Hepatocyte (in vitro differentiated cells): ENCODE measurements at regions not wholly inside any gene's neighbourhood (a gene's known extent, or its start where the extent isn't known, plus 50 kb on each side); places are given as distances from the start of the nearest gene placed in this dataset.

Source experiments
- DNase-seq: peaks from one replicate; pipeline ENCODE4 v3.0.0-alpha.2; 2016; ENCODE audit warnings: low spot score
- H2AFZ ChIP-seq: fragments of 200-600 bp; sonication (generic); 2 replicates; pipeline ENCODE4 v1.6.0; 2016; ENCODE audit warnings: antibody characterized with exemption, mild to moderate bottlenecking
- H3K27ac ChIP-seq: fragments of 200-600 bp; sonication (generic); 2 replicates; pipeline ENCODE4 v1.5.1; 2016; ENCODE audit warnings: mild to moderate bottlenecking
- H3K27me3 ChIP-seq: fragments of 200-600 bp; sonication (generic); 2 replicates; pipeline ENCODE4 v1.6.1; 2016
- H3K36me3 ChIP-seq: fragments of 200-600 bp; sonication (generic); replicated peaks from 2 replicates; pipeline ENCODE4 v1.5.1; 2016; ENCODE audit warnings: low read depth; ENCODE audit not compliant: insufficient read depth
- H3K4me1 ChIP-seq: fragments of 200-600 bp; sonication (generic); 2 replicates; pipeline ENCODE4 v1.5.1; 2016; ENCODE audit warnings: mild to moderate bottlenecking, moderate library complexity; ENCODE audit not compliant: insufficient read depth
- H3K4me2 ChIP-seq: fragments of 200-600 bp; sonication (generic); 2 replicates; pipeline ENCODE4 v1.6.0; 2016
- H3K4me3 ChIP-seq: fragments of 200-600 bp; sonication (generic); 2 replicates; pipeline ENCODE4 v1.5.1; 2016; ENCODE audit warnings: mild to moderate bottlenecking
- H3K79me2 ChIP-seq: fragments of 200-600 bp; sonication (generic); 2 replicates; pipeline ENCODE4 v1.6.0; 2017; ENCODE audit warnings: mild to moderate bottlenecking
- H3K9me2 ChIP-seq: fragments of 200-600 bp; sonication (generic); replicated peaks from 2 replicates; pipeline ENCODE4 v1.6.0; 2017; ENCODE audit warnings: mild to moderate bottlenecking; ENCODE audit not compliant: insufficient read depth
- H3K9me3 ChIP-seq: fragments of 200-600 bp; sonication (generic); 2 replicates; pipeline ENCODE4 v1.5.1; 2016; ENCODE audit warnings: low read depth, mild to moderate bottlenecking
- H4K20me1 ChIP-seq: fragments of 200-600 bp; sonication (generic); 2 replicates; pipeline ENCODE4 v1.6.0; 2016; ENCODE audit warnings: mild to moderate bottlenecking; ENCODE audit not compliant: insufficient read depth, poor library complexity, severe bottlenecking
- CTCF ChIP-seq: fragments of 200-600 bp; sonication (generic); IDR thresholded peaks from 2 replicates; pipeline ENCODE4 v1.5.1; 2016; ENCODE audit warnings: antibody characterized with exemption, mild to moderate bottlenecking; ENCODE audit not compliant: poor library complexity
- EZH2 ChIP-seq: fragments of 200-600 bp; sonication (generic); IDR thresholded peaks from 2 replicates; pipeline ENCODE4 v1.6.1; 2016; ENCODE audit warnings: antibody characterized with exemption, mild to moderate bottlenecking, borderline replicate concordance
- EZH2phosphoT487 ChIP-seq: fragments of 200-600 bp; sonication (generic); IDR thresholded peaks from one replicate; pipeline ENCODE4 v1.6.1; 2018; ENCODE audit warnings: antibody characterized with exemption, mild to moderate bottlenecking, low read depth, moderate library complexity; ENCODE audit not compliant: unreplicated experiment, severe bottlenecking
- WGBS: methylation state at CpG from one replicate; pipeline ENCODE4 v1.1.6; 2016; ENCODE audit warnings: low lambda C conversion rate; ENCODE audit errors: missing lambda C conversion rate; 5-methylcytosine and 5-hydroxymethylcytosine counted together

- H3K27ac ChIP-seq: no peak overlapping the region
- no peak for TF ChIP-seq EZH2phosphoT487
- no peak for TF ChIP-seq EZH2
- TF ChIP-seq CTCF: no peak
- no peaks in the 10 kb centered on the region for H4K20me1 ChIP-seq
- H3K36me3 ChIP-seq: no peaks in the 10 kb centered on the region
- no peaks in the 10 kb centered on the region for H3K79me2 ChIP-seq
- DNase-seq: no peak
- H3K4me1 ChIP-seq: no peaks in the 10 kb centered on the region
- no peak overlapping the region for H3K4me2 ChIP-seq
- H3K27me3 ChIP-seq: no peaks in the 10 kb centered on the region
- no peaks in the 10 kb centered on the region for H3K9me3 ChIP-seq
- 83% methylated on average over 4 of the region's 4 CpGs for WGBS
- no peaks in the 10 kb centered on the region for H3K9me2 ChIP-seq
- no peak overlapping the region for H2AFZ ChIP-seq
- no peak overlapping the region for H3K4me3 ChIP-seq
Observed at GRCh38 chrX:1778817-1779216, 164.0 kb downstream of the ASMT start.

GRCh38 chrX:1779626-1780025 is 164.8 kb downstream of the ASMT start:
- Histone ChIP-seq H3K9me3 (no peaks in the 10 kb centered on the region), H3K27me3 (no peaks in the 10 kb centered on the region), H2AFZ (no peak overlapping the region), H4K20me1 (no peaks in the 10 kb centered on the region), H3K4me3 (no peak overlapping the region), H3K79me2 (no peaks in the 10 kb centered on the region), H3K9me2 (no peaks in the 10 kb centered on the region), H3K4me2 (no peak overlapping the region), H3K4me1 (no peaks in the 10 kb centered on the region), H3K36me3 (no peaks in the 10 kb centered on the region), H3K27ac (no peak overlapping the region)
- TF ChIP-seq EZH2 (no peak), CTCF (no peak), EZH2phosphoT487 (no peak)
- DNase-seq: no peak
- 85% methylated on average over 6 of the region's 6 CpGs for WGBS

GRCh38 chrX:1781766-1782165 is 166.9 kb downstream of the ASMT start:
- H3K4me1 ChIP-seq: no peaks in the 10 kb centered on the region
- TF ChIP-seq CTCF (no peak), EZH2 (no peak), EZH2phosphoT487 (no peak)
- H3K9me3 ChIP-seq: no peaks in the 10 kb centered on the region
- no peak overlapping the region for H3K27ac ChIP-seq
- WGBS: 78% methylated on average over 11 of the region's 11 CpGs
- H3K36me3 ChIP-seq: no peaks in the 10 kb centered on the region
- no peaks in the 10 kb centered on the region for H3K27me3 ChIP-seq
- no peak for DNase-seq
- no peaks in the 10 kb centered on the region for H4K20me1 ChIP-seq
- no peaks in the 10 kb centered on the region for H3K79me2 ChIP-seq
- no peak overlapping the region for H3K4me3 ChIP-seq
- no peak overlapping the region for H2AFZ ChIP-seq
- H3K9me2 ChIP-seq: no peaks in the 10 kb centered on the region
- H3K4me2 ChIP-seq: no peak overlapping the region

GRCh38 chrX:1784773-1785172 is 169.9 kb downstream of the ASMT start:
- Histone ChIP-seq H3K4me1 (no peaks in the 10 kb centered on the region), H3K36me3 (no peaks in the 10 kb centered on the region), H3K27me3 (no peaks in the 10 kb centered on the region), H3K79me2 (no peaks in the 10 kb centered on the region), H3K9me3 (no peaks in the 10 kb centered on the region), H4K20me1 (no peaks in the 10 kb centered on the region), H3K4me2 (no peak overlapping the region), H2AFZ (no peak overlapping the region), H3K27ac (no peak overlapping the region), H3K9me2 (no peaks in the 10 kb centered on the region), H3K4me3 (no peak overlapping the region)
- no peak for DNase-seq
- TF ChIP-seq CTCF (no peak), EZH2 (no peak), EZH2phosphoT487 (no peak)
- 69% methylated on average over 3 of the region's 3 CpGs for WGBS
